ENCODE measurements at regions not wholly inside any gene's neighbourhood (a gene's known extent, or its start where the extent isn't known, plus 50 kb on each side); places are given as distances from the start of the nearest gene placed in this dataset.

GRCh38 chr3:174531262-174531982 is 327.7 kb upstream of the NAALADL2 start:
- no peak for TF ChIP-seq REST (IDR thresholded peaks at IDR 0.05; ENCODE audit: insufficient read depth in 1 of 2, low read depth in 2 of 2, low read length in 2 of 2)
- no peak for TF ChIP-seq POLR2AphosphoS5 (IDR thresholded peaks at IDR 0.05; ENCODE audit: low read depth, low read length)
- no peak for TF ChIP-seq TAF1 (IDR thresholded peaks at IDR 0.05; ENCODE audit: borderline replicate concordance, insufficient read depth, low read length)
- TF ChIP-seq FOXP2 (optimal IDR thresholded peaks at IDR 0.05; ENCODE audit: borderline replicate concordance, extremely low read depth, extremely low read length, insufficient read depth) = no peak
- no peak for TF ChIP-seq SIN3A (IDR thresholded peaks at IDR 0.05; ENCODE audit: borderline replicate concordance, insufficient read depth, low read length)
